Upper lobe of left lung (tissue), 6 donors: ENCODE measurements at regions not wholly inside any gene's neighbourhood (a gene's known extent, or its start where the extent isn't known, plus 50 kb on each side); places are given as distances from the start of the nearest gene placed in this dataset.

Experiments used
- ATAC-seq, 2 donors: fragments of 200-7000 bp; cut with Tn5 transposase; one replicate each; pipeline ENCODE4 v1.9.1; 2022; ENCODE audit warnings: mild to moderate bottlenecking in 2 of 2, moderate library complexity in 2 of 2; ENCODE audit not compliant: low FRiP score in 2 of 2
- DNase-seq, 2 donors: peaks; one replicate each; pipeline ENCODE4 v3.0.0-alpha.2; 2019 to 2020
- H3K27ac ChIP-seq, 4 donors: fragments of 200-600 bp; sonication (generic); one replicate each; pipeline ENCODE4 v1.5.1; 2016 to 2019
- H3K27me3 ChIP-seq, 4 donors: fragments of 200-600 bp; sonication (generic); one replicate each; pipeline ENCODE4 v1.5.1; 2017 to 2019
- H3K36me3 ChIP-seq, 4 donors: fragments of 200-600 bp; sonication (generic); one replicate each; pipeline ENCODE4 v1.5.1; 2016 to 2019
- H3K4me1 ChIP-seq, 4 donors: fragments of 200-600 bp; sonication (generic); one replicate each; pipeline ENCODE4 v1.5.1; 2018 to 2019
- H3K4me3 ChIP-seq, 4 donors: fragments of 200-600 bp; sonication (generic); one replicate each; pipeline ENCODE4 v1.5.1; 2017 to 2019; ENCODE audit warnings: mild to moderate bottlenecking in 2 of 4, moderate library complexity in 1 of 4
- H3K9me3 ChIP-seq, 4 donors: fragments of 200-600 bp; sonication (generic); one replicate each; pipeline ENCODE4 v1.5.1; 2018 to 2019
- EP300 ChIP-seq, 4 donors: sonication (generic); formaldehyde crosslinking; IDR thresholded peaks; one replicate each; pipeline ENCODE4 v1.5.1; 2017; ENCODE audit warnings: antibody characterized with exemption in 4 of 4, control low read depth in 2 of 4
- POLR2A ChIP-seq, 4 donors: fragments of 450-650 bp; IDR thresholded peaks; one replicate each; pipeline ENCODE4 v1.5.1; 2016 to 2017; ENCODE audit warnings: antibody characterized with exemption in 4 of 4, mild to moderate bottlenecking in 2 of 4
- POLR2AphosphoS5 ChIP-seq, 2 donors: sonication (generic); formaldehyde crosslinking; IDR thresholded peaks; one replicate each; pipeline ENCODE4 v1.5.1; 2017; ENCODE audit warnings: antibody characterized with exemption in 2 of 2
- WGBS, 2 donors: methylation state at CpG; one replicate each; pipeline ENCODE4 v1.1.5; 2017 to 2018; 5-methylcytosine and 5-hydroxymethylcytosine counted together
- TF ChIP-seq, protein P1 (sequence below), 6 experiments: fragments of 450-650 bp in 4 of 6; fragments of 200-600 bp in 2 of 6; sonication (generic) in 2 of 6; IDR thresholded peaks; one replicate each; pipeline ENCODE4 v1.5.1; 2016 to 2019; ENCODE audit warnings: antibody characterized with exemption in 6 of 6
- donor health status: DM: no; HTN: no; CAD: no; lungs with moderate emphysema.
- donor health status: DM: no; HTN: yes; CAD: no; lungs with severe emphysema.

- 31 to 40% methylated on average over 1 of the region's 1 CpG for WGBS, 2 donors
- no peak for TF ChIP-seq EP300 (IDR thresholded peaks at IDR 0.05)
- TF ChIP-seq, protein P1, sequence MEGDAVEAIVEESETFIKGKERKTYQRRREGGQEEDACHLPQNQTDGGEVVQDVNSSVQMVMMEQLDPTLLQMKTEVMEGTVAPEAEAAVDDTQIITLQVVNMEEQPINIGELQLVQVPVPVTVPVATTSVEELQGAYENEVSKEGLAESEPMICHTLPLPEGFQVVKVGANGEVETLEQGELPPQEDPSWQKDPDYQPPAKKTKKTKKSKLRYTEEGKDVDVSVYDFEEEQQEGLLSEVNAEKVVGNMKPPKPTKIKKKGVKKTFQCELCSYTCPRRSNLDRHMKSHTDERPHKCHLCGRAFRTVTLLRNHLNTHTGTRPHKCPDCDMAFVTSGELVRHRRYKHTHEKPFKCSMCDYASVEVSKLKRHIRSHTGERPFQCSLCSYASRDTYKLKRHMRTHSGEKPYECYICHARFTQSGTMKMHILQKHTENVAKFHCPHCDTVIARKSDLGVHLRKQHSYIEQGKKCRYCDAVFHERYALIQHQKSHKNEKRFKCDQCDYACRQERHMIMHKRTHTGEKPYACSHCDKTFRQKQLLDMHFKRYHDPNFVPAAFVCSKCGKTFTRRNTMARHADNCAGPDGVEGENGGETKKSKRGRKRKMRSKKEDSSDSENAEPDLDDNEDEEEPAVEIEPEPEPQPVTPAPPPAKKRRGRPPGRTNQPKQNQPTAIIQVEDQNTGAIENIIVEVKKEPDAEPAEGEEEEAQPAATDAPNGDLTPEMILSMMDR (IDR thresholded peaks at IDR 0.05): no peak
- TF ChIP-seq POLR2A (IDR thresholded peaks at IDR 0.05): no peak
- peak in 1 of 2 donors; percentile 54 for TF ChIP-seq POLR2AphosphoS5 (IDR thresholded peaks at IDR 0.05)
- no peak overlapping the region for H3K4me3 ChIP-seq
- no peaks in the 10 kb centered on the region for H3K27me3 ChIP-seq
- ATAC-seq (peak; percentile 44 to 85), DNase-seq (peak in 1 of 2 donors; percentile 57)
- H3K4me1 ChIP-seq: peaks cover 0 to 4% (median 0%) of the 10 kb centered on the region in 4 donors
- no peaks in the 10 kb centered on the region for H3K9me3 ChIP-seq
- no peaks in the 10 kb centered on the region for H3K36me3 ChIP-seq
- H3K27ac ChIP-seq: no peak overlapping the region
Observed at GRCh38 chr16:9365370-9365728, 273.9 kb downstream of the HAPSTR1 start.

DNA sequence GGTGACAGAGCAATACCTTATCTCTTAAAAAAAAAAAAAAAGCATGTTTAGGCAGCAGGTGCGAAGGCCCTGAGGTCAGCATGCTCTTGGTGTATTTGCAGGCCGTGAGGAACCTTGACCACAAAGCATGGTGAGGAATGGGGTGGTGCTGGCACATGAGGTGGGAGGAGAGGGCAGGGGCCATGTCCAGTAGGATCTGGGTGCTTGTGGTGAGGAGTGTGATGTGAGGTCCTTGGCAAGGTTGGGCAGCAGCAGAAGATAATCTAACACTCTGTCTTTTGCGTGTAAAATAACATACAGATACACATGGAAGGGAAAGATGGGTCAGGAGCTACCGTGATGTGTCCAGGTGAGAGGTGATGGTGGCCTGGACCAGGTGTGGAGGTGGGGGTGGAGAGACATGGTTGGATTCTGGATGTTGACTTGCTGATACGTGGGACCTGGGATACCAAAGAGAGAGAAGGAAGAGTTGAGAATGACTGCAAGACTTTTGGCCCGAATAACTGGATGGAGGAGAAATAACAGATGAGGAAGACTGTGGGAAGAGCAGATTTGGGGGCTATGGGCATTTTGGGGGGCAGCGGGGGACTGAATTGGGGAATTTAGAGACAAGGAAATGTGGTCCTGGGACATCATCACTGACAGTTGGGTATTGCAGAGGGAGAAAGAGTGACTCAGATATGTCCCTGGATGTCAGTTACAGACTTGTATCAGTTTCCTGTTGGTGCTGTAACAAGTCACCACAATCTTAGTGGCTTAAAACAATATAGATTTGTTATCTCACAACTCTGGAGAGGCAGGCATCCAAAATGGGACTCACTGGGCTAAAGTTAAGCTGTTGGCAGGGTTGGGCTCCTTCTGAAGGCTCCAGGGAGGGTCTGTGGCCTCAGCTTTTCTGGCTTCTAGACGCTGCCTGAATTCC, 274.9 kb downstream of the HAPSTR1 start:
- TF ChIP-seq, protein P1 (IDR thresholded peaks at IDR 0.05): no peak
- no peak for TF ChIP-seq POLR2AphosphoS5 (IDR thresholded peaks at IDR 0.05)
- no peak for TF ChIP-seq POLR2A (IDR thresholded peaks at IDR 0.05)
- no peak for TF ChIP-seq EP300 (IDR thresholded peaks at IDR 0.05)
- H3K9me3 ChIP-seq: no peaks in the 10 kb centered on the region
- WGBS, 2 donors: 91 to 93% methylated on average over 8 of the region's 8 CpGs
- H3K27me3 ChIP-seq: no peaks in the 10 kb centered on the region
- H3K27ac ChIP-seq: no peak overlapping the region
- DNase-seq: no peak
- no peaks in the 10 kb centered on the region for H3K36me3 ChIP-seq
- peaks cover 0 to 4% (median 0%) of the 10 kb centered on the region in 4 donors for H3K4me1 ChIP-seq
- no peak overlapping the region for H3K4me3 ChIP-seq
- ATAC-seq: no peak

- Histone ChIP-seq H3K27ac (no peak overlapping the region), H3K4me3 (no peak overlapping the region), H3K9me3 (no peaks in the 10 kb centered on the region), H3K27me3 (no peaks in the 10 kb centered on the region), H3K36me3 (no peaks in the 10 kb centered on the region), H3K4me1 (no peaks in the 10 kb centered on the region)
- DNase-seq (no peak), ATAC-seq (no peak)
- 76 to 78% methylated on average over 9 of the region's 9 CpGs for WGBS, 2 donors
- TF ChIP-seq, protein P1 (IDR thresholded peaks at IDR 0.05): no peak
- no peak for TF ChIP-seq POLR2AphosphoS5 (IDR thresholded peaks at IDR 0.05)
- TF ChIP-seq EP300 (IDR thresholded peaks at IDR 0.05): no peak
- TF ChIP-seq POLR2A (IDR thresholded peaks at IDR 0.05): no peak
Observed at GRCh38 chr16:9370061-9370491, 278.6 kb downstream of the HAPSTR1 start.

DNA sequence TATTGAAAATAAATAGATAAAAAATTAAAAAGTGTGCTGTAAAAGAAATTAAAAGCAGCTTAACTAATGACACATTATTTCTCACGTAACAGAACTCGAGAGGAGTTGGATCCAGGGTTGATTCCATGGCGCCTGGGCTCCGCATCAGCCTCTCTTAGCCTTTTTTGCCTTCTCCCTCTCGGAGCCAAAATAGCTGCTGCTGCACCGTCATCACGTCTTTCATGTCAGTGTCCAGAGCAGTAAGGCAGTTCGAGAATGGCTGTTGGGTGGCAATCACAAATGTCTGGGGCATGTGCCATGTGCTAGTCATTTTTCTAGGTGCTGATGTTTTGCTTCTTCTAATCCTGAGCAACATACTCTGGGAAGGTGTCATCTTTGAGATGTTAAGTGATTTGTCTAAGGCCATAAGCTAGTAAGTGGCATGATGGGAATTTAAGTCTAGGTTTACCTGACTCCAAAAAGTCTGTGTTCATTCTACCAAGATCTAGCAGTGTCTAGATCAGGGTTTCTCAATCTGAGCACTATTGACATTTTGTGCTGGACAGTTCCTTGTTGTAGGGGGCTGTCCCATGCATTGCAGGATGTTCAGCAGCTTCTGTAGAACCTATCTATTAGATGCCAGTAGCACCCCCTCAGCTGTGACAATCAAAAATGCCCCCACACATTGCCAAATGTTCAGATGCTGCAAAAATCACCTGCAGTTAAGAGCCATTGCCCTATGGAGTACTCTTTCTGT, 280.4 kb downstream of the HAPSTR1 start:
- TF ChIP-seq, protein P1 (IDR thresholded peaks at IDR 0.05): no peak
- no peak for TF ChIP-seq EP300 (IDR thresholded peaks at IDR 0.05)
- TF ChIP-seq POLR2A (IDR thresholded peaks at IDR 0.05): no peak
- no peak for TF ChIP-seq POLR2AphosphoS5 (IDR thresholded peaks at IDR 0.05)
- ATAC-seq (no peak), DNase-seq (no peak)
- Histone ChIP-seq H3K9me3 (no peaks in the 10 kb centered on the region), H3K4me3 (no peak overlapping the region), H3K27me3 (no peaks in the 10 kb centered on the region), H3K4me1 (no peaks in the 10 kb centered on the region), H3K36me3 (no peaks in the 10 kb centered on the region), H3K27ac (no peak overlapping the region)
- WGBS, 2 donors: 77 to 93% methylated on average over 8 of the region's 8 CpGs
